Activated CD4-positive, alpha-beta T cell treated with anti-CD3 and anti-CD28 coated beads, Interleukin-2, amount 50 U/mL, for 16 hours (primary cell): ENCODE measurements at regions not wholly inside any gene's neighbourhood (a gene's known extent, or its start where the extent isn't known, plus 50 kb on each side); places are given as distances from the start of the nearest gene placed in this dataset.

Experiments
- DNase-seq: peaks from one replicate; pipeline ENCODE4 v3.0.0-alpha.2; 2020

GRCh38 chr21:35886887-35887286 lies 173.4 kb downstream of the SETD4 start:
- no peak for DNase-seq

- DNase-seq: no peak
These were observed 174.3 kb downstream of the SETD4 start for GRCh38 chr21:35885942-35886541.

GRCh38 chr21:35882791-35883240 lies 177.5 kb downstream of the SETD4 start:
- no peak for DNase-seq

- DNase-seq: no peak
These were observed 186.9 kb downstream of the SETD4 start for GRCh38 chr21:35873441-35873840.

GRCh38 chr21:35871906-35872305 lies 188.4 kb downstream of the SETD4 start:
- no peak for DNase-seq

- DNase-seq: no peak
These were observed 191.5 kb downstream of the SETD4 start for GRCh38 chr21:35868869-35869223.

- DNase-seq: no peak
These were observed 192.1 kb downstream of the SETD4 start for GRCh38 chr21:35868005-35868868.

GRCh38 chr21:35864039-35864438 lies 196.3 kb downstream of the SETD4 start:
- no peak for DNase-seq

GRCh38 chr21:35862969-35863368 lies 197.4 kb downstream of the SETD4 start:
- DNase-seq: no peak

GRCh38 chr21:35861661-35862060 lies 198.7 kb downstream of the SETD4 start:
- no peak for DNase-seq

GRCh38 chr21:35860189-35860869 lies 200.0 kb downstream of the SETD4 start:
- DNase-seq: no peak

GRCh38 chr21:35859677-35860076 lies 200.6 kb downstream of the SETD4 start:
- no peak for DNase-seq

GRCh38 chr21:35857095-35857494 lies 203.2 kb downstream of the SETD4 start:
- no peak for DNase-seq

- DNase-seq: no peak
These were observed 204.8 kb downstream of the SETD4 start for GRCh38 chr21:35855484-35855883.

- DNase-seq: no peak
These were observed 206.0 kb downstream of the SETD4 start for GRCh38 chr21:35854281-35854680.

GRCh38 chr21:35853321-35854239 lies 206.7 kb downstream of the SETD4 start:
- no peak for DNase-seq

GRCh38 chr21:35852820-35853219 lies 207.5 kb downstream of the SETD4 start:
- no peak for DNase-seq

GRCh38 chr21:35850542-35851103 lies 209.7 kb downstream of the SETD4 start:
- no peak for DNase-seq

- no peak for DNase-seq
These were observed 210.3 kb downstream of the SETD4 start for GRCh38 chr21:35850029-35850428.

- no peak for DNase-seq
These were observed 211.2 kb downstream of the SETD4 start for GRCh38 chr21:35849144-35849543.

GRCh38 chr21:35843911-35844667 lies 216.2 kb downstream of the SETD4 start:
- no peak for DNase-seq

- no peak for DNase-seq
These were observed 219.4 kb downstream of the SETD4 start for GRCh38 chr21:35840949-35841348.
